HG03571 (cell line): ENCODE measurements at regions not wholly inside any gene's neighbourhood (a gene's known extent, or its start where the extent isn't known, plus 50 kb on each side); places are given as distances from the start of the nearest gene placed in this dataset.

Experiments
- ATAC-seq: cut with Tn5 transposase; IDR thresholded peaks from one replicate; pipeline ENCODE4 v1.9.1; 2021; ENCODE audit not compliant: unreplicated experiment

DNA sequence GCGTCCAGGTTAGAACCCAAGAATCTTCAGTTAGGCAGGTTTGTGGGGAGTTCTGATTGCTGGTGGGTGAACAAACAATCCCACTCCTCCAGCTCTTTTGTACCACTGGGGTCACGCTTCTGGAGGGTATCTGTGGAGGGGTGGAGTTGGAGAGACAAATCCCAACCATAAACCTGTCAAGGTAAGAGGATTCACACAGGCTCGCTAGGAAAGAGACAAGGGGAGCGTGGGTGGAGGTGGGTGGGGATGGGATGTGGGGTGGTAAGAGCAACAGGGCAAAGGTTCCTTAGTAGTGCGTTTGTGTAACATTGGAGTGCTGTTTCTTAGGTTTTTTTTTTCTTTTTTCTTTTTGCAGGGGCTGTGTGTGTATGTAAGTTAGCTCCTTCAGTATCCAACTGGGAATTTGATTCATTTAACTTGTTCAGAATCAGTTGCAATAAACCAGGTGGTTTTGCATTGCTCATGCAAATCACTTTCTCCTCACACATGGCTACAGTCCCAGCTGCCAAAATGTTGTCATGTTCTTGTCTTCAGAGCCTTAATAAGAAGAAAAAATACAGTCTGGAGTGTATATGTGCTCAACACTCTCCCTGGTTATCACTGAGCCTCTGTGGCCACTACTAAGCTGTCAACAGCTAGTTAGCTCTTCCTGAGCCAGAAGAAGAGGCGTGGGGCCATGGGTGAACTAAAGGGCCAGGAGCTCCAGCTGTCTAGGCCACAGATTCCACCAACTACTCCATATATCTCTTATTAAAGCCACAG is 164.0 kb upstream of the RAD23B start:
- ATAC-seq, result no peak

- ATAC-seq, result no peak
These were observed 163.3 kb upstream of the RAD23B start for GRCh38 chr9:107119735-107120134.

DNA sequence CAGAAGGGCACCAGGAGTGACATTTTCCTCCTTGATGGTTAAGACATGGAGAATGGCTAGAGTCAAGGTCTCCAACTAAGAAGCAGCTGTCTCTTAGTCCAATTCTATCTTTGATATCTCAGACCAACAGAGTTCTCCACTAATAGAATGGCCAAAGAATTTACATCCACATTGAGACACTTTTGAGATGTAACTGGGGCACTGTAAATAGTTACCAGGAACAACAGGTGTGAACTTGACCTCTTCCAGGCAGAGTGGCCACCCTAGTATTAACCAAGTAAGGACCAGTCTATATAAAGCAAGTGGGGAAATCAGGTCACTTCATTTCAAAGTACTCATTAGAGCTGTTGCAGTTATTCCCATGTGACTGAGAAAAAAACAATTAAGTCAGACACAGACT is 159.7 kb upstream of the RAD23B start:
- ATAC-seq, result no peak

DNA sequence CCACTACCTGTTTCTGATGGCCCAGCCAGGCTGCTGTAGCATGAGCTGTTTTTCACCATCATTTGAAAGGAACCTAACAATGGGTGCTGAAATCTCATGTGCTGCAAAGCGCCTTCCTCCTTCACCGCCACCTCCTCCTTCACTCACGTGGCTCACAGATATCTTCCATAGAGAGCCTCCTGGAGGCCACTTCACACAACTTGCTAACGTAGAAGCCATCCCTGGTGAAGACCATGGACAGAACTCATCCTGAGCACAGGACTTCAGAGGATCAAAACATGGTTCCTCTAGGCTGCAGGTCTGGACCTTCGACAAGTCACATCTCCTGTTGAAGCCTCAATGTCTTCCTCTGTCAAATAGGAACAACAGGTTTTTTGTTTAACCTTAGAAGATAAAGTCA is 155.5 kb upstream of the RAD23B start:
- no peak for ATAC-seq

- ATAC-seq, result no peak
These were observed 151.8 kb upstream of the RAD23B start for GRCh38 chr9:107131108-107131799.

DNA sequence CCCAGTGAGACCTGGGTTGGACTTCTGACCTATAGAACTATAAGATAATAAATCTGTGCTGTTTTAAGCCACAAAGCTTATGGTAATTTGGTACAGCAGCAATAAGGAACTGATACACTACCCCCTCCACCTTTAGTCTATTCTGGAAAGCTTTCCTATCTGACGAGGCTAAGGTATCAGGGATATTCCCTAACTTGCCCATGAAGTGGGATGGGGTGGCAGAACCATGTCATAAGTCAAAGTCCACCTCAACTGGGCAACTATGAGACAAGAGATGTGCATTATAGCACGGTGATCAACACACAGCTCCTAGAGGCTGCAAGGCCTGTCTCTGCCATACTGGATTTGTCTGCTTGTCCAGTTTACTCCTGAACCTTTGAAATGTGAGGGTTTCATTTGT is 146.8 kb upstream of the RAD23B start:
- ATAC-seq, result no peak

GRCh38 chr9:107137495-107138202 is 145.4 kb upstream of the RAD23B start:
- ATAC-seq, result no peak

DNA sequence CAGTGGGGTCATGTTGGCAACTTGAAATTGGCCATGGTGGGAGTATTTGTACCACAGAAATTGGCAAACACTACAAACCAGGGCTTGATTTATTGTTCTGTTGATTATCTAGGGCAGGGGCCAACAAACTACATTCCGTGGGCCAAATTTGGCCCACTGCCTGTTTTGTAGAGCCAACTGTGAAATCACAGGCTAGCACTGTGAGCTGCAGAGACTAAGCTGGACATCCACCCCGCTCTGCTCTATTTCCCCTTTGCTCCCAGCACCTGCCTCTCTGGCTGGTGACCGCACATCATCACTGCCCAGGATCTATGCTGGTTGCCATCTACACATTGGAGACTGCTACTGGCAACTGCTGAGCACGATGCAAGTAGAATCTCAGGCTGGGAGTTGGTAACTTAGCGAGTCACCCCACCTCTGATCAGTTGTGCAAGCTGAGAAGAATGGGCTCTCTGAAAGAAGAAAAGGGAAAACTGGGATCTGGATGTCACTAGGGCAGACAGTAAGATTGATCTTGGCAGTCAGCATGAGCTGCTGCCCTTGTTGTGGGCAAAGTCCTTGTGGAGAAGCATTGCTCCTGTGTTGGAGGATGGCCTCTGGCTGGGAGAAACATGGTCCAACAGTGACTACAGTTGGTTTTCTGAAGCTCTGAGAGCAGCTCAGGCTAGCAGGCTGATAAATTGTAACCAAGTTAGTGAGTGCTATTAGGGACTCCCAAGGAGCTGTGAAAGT is 144.7 kb upstream of the RAD23B start:
- ATAC-seq, result no peak

DNA sequence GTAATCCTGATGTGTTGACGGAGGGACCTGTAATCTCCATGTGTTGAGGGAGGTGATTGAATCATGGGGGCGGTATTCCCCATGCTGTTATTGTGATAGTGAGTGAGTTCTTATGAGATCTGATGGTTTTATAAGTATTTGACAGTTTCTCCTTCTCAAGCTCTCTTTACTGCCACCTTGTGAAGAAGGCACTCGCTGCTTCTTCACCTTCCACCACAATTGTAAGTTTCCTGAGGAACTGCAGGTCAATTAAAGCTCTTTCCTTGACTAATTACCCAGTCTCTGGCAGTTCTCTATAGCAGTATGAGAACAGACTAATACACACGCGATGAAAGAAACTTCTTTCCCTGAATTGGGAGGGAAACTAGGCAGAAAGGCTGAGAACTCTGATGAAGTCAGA is 141.1 kb upstream of the RAD23B start:
- ATAC-seq, result no peak

DNA sequence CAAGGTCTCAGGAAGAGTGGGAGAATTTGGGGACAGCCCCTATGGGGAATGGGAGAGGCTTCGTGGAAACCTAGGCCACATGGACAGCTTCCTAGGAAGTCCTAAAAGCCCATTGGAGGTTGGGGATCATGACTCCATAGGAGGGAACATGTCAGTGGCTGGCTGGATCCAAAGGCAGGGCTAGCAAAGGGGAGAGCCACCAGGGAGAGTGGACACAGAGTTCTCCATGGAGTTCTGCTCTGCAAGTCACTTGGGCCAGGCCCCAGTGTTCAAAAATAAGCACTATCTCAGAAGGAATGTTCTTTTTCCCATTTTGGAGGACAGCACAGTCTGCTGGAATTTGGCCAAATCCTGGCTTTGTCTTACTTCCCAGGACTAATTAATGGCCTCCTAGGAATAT is 140.6 kb upstream of the RAD23B start:
- ATAC-seq, result no peak

DNA sequence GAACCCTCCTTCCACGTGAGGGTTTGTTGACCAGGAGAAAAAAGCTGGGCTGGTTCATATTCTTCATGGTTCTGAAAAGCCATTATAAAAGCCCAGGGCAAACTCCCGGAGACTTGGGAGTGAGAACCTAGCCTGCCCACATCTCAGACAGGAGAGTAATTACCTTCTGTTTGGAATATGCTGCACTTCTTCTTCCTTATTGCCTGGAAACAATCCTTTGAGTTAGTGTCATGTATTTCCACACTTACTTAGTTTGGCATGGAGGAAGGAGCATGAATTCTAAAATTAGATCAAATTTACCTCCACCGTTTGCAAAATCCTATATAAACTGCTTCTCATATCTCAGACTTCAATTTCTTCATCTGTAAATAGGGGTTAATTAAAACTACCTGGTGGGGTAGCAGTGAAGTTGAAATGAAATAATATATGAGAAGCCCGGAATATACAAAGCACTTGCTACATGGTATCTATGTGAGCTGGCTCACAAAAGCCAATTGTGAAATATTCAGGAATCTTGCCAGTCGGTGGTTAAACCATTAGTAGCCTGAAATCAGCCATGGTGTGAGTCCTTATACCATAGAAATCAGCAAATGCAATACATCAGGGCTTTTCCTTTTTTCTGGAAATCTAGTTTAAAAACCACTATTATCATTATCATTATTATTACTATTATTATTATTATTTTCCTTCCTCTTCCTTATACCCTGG is 140.0 kb upstream of the RAD23B start:
- ATAC-seq, result no peak

DNA sequence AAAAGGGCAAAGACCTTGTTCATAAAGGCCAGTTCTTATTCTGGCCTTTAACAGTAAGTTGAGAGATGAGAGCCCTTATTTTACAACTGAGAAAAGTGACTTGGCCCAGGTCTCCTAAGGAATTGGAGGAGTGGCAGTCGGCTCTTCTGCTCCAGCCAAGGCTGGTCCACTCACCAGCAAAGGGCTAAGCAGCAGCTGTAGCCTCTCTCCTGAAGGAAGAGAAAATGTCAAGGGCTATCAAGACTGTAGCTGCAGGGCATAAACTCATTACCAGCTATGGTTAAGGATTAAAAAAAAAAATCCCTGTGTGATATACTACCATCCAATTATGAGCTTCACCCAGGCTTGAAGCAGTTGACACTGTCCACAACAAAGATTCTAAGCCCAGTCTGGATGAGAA is 138.6 kb upstream of the RAD23B start:
- no peak for ATAC-seq

- ATAC-seq, result no peak
These were observed 135.9 kb upstream of the RAD23B start for GRCh38 chr9:107147134-107147533.

GRCh38 chr9:107148216-107148615 is 134.9 kb upstream of the RAD23B start:
- ATAC-seq, result no peak

DNA sequence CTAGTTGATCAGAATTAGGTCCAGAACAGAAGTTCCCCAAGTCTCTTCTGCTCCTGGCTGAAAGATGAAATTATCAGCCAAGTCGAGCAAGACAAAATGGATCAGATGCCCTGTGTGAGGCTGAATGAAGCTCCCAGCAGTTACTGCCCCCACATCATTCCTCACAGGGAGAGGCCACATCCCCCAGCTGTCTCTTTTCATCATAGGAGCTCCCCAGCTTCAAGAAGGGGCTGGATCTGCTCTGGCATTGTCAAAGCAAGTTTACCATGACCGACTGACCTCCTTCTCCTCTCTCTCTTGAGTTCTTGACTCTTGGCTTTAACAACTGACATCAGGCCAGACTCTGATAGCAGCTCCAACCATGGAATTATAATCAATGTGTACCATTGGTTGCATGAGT is 133.3 kb upstream of the RAD23B start:
- no peak for ATAC-seq

- no peak for ATAC-seq
These were observed 129.7 kb upstream of the RAD23B start for GRCh38 chr9:107153336-107153735.

GRCh38 chr9:107154291-107154690 is 128.8 kb upstream of the RAD23B start:
- no peak for ATAC-seq

DNA sequence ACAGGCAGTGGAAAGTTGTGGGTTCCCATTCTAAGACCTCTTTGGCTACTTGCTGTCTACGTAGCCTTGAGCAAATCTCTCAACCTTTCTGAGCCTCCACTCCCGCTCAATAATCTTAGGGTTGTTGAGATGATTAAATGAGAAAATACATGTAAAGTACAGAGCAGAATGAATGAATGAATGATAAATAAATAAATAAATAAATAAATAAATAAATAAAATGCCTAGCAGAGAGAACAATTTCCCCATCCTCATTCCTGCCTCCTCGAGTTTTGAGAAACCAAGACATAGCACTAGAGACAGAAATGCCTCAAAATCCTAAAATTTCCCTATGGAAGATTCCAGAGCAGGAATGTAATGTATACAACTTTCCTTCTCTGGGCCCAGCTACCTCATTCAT is 128.3 kb upstream of the RAD23B start:
- no peak for ATAC-seq

GRCh38 chr9:107155244-107155817 is 127.7 kb upstream of the RAD23B start:
- no peak for ATAC-seq

GRCh38 chr9:107158321-107158720 is 124.8 kb upstream of the RAD23B start:
- peak; percentile 59 for ATAC-seq
